Gastrocnemius medialis (tissue), 4 donors: ENCODE measurements at regions not wholly inside any gene's neighbourhood (a gene's known extent, or its start where the extent isn't known, plus 50 kb on each side); places are given as distances from the start of the nearest gene placed in this dataset.

ENCODE experiments used
- CTCF ChIP-seq, 5 experiments: fragments of 450-650 bp in 3 of 5; fragments of 200-600 bp in 2 of 5; sonication (generic) in 2 of 5; IDR thresholded peaks in 4 of 5; conservative IDR thresholded peaks in 1 of 5; 1 replicate in 4 of 5; 2 replicates in 1 of 5; pipeline ENCODE4 v1.5.1; 2016 to 2019; ENCODE audit warnings: antibody characterized with exemption in 5 of 5, mild to moderate bottlenecking in 3 of 5, moderate library complexity in 3 of 5
- POLR2A ChIP-seq, 2 donors: fragments of 450-650 bp; IDR thresholded peaks; one replicate each; pipeline ENCODE4 v1.6.1; 2017; ENCODE audit warnings: antibody characterized with exemption in 2 of 2, mild to moderate bottlenecking in 2 of 2, moderate library complexity in 2 of 2

GRCh38 chr16:73240920-73241319 is 193.0 kb upstream of the ZFHX3 start:
- TF ChIP-seq CTCF (IDR thresholded peaks at IDR 0.05 in 4 of 5, conservative IDR thresholded peaks at IDR 0.05 in 1 of 5): no peak
- TF ChIP-seq POLR2A (IDR thresholded peaks at IDR 0.05): no peak
